Chondrocyte (in vitro differentiated cells): ENCODE measurements at regions not wholly inside any gene's neighbourhood (a gene's known extent, or its start where the extent isn't known, plus 50 kb on each side); places are given as distances from the start of the nearest gene placed in this dataset.

Source experiments
- DNase-seq: peaks from one replicate; pipeline ENCODE4 v3.0.0; 2021; ENCODE audit warnings: mixed read lengths, low spot score
- H3K27ac Mint-ChIP-seq: one replicate; pipeline ENCODE4 v1.8.0; 2021; ENCODE audit warnings: mild to moderate bottlenecking, moderate library complexity, mixed read lengths; ENCODE audit not compliant: unreplicated experiment
- H3K27me3 Mint-ChIP-seq: 2 replicates; pipeline ENCODE4 v1.8.0; 2021; ENCODE audit warnings: low read depth, mixed read lengths
- H3K36me3 Mint-ChIP-seq: 2 replicates; pipeline ENCODE4 v1.8.0; 2021; ENCODE audit warnings: low read depth, mixed read lengths
- H3K4me1 Mint-ChIP-seq: 2 replicates; pipeline ENCODE4 v1.8.0; 2021; ENCODE audit warnings: low read depth, mild to moderate bottlenecking, mixed read lengths
- H3K4me3 Mint-ChIP-seq: one replicate; pipeline ENCODE4 v1.8.0; 2021; ENCODE audit warnings: mild to moderate bottlenecking, moderate library complexity, mixed read lengths; ENCODE audit not compliant: unreplicated experiment
- H3K9me3 Mint-ChIP-seq: 2 replicates; pipeline ENCODE4 v1.8.0; 2021; ENCODE audit warnings: low read depth, mixed read lengths
- CTCF ChIP-seq: fragments of 200-600 bp; sonication (generic); IDR thresholded peaks from 2 replicates; pipeline ENCODE4 v1.5.0; 2021; ENCODE audit warnings: antibody characterized with exemption, mild to moderate bottlenecking, moderate library complexity

GRCh38 chr5:68562308-68562707 is 346.8 kb downstream of the PIK3R1 start:
- H3K36me3 Mint-ChIP-seq: peaks cover 10% of the 10 kb centered on the region
- peak overlapping the region; percentile 14 for H3K27ac Mint-ChIP-seq
- peak; percentile 38 for TF ChIP-seq CTCF
- peaks cover 12% of the 10 kb centered on the region for H3K4me1 Mint-ChIP-seq
- no peaks in the 10 kb centered on the region for H3K27me3 Mint-ChIP-seq
- H3K9me3 Mint-ChIP-seq: peaks cover 27% of the 10 kb centered on the region
- no peak overlapping the region for H3K4me3 Mint-ChIP-seq
- DNase-seq: no peak

GRCh38 chr5:68565427-68565826 is 349.9 kb downstream of the PIK3R1 start:
- no peak for DNase-seq

GRCh38 chr5:68576805-68577204 is 361.2 kb downstream of the PIK3R1 start:
- peaks cover 9% of the 10 kb centered on the region for H3K36me3 Mint-ChIP-seq
- no peaks in the 10 kb centered on the region for H3K4me1 Mint-ChIP-seq
- no peak for DNase-seq
- TF ChIP-seq CTCF: no peak
- H3K27ac Mint-ChIP-seq: no peak overlapping the region
- peaks cover 17% of the 10 kb centered on the region for H3K9me3 Mint-ChIP-seq
- H3K27me3 Mint-ChIP-seq: no peaks in the 10 kb centered on the region
- H3K4me3 Mint-ChIP-seq: no peak overlapping the region

More at GRCh38 chr5:68565427-68565826, 349.9 kb downstream of the PIK3R1 start:
- Mint-ChIP-seq H3K27ac (no peak overlapping the region), H3K4me1 (peaks cover 12% of the 10 kb centered on the region), H3K4me3 (no peak overlapping the region), H3K27me3 (no peaks in the 10 kb centered on the region), H3K9me3 (peaks cover 42% of the 10 kb centered on the region), H3K36me3 (peaks cover 15% of the 10 kb centered on the region)
- TF ChIP-seq CTCF: no peak

GRCh38 chr5:68582284-68582683 is 366.7 kb downstream of the PIK3R1 start:
- Mint-ChIP-seq H3K4me1 (peaks cover 3% of the 10 kb centered on the region), H3K4me3 (no peak overlapping the region), H3K9me3 (peaks cover 7% of the 10 kb centered on the region), H3K27ac (no peak overlapping the region), H3K36me3 (peaks cover 6% of the 10 kb centered on the region), H3K27me3 (no peaks in the 10 kb centered on the region)
- no peak for TF ChIP-seq CTCF
- no peak for DNase-seq

- no peak overlapping the region for H3K27ac Mint-ChIP-seq
- H3K36me3 Mint-ChIP-seq: peaks cover 1% of the 10 kb centered on the region
- no peaks in the 10 kb centered on the region for H3K9me3 Mint-ChIP-seq
- H3K4me1 Mint-ChIP-seq: peaks cover 10% of the 10 kb centered on the region
- DNase-seq: no peak
- H3K27me3 Mint-ChIP-seq: no peaks in the 10 kb centered on the region
- H3K4me3 Mint-ChIP-seq: no peak overlapping the region
- TF ChIP-seq CTCF: peak; percentile 53
Measured at GRCh38 chr5:68587171-68587570, 371.6 kb downstream of the PIK3R1 start.
